ENCODE measurements at regions not wholly inside any gene's neighbourhood (a gene's known extent, or its start where the extent isn't known, plus 50 kb on each side); places are given as distances from the start of the nearest gene placed in this dataset.

DNA sequence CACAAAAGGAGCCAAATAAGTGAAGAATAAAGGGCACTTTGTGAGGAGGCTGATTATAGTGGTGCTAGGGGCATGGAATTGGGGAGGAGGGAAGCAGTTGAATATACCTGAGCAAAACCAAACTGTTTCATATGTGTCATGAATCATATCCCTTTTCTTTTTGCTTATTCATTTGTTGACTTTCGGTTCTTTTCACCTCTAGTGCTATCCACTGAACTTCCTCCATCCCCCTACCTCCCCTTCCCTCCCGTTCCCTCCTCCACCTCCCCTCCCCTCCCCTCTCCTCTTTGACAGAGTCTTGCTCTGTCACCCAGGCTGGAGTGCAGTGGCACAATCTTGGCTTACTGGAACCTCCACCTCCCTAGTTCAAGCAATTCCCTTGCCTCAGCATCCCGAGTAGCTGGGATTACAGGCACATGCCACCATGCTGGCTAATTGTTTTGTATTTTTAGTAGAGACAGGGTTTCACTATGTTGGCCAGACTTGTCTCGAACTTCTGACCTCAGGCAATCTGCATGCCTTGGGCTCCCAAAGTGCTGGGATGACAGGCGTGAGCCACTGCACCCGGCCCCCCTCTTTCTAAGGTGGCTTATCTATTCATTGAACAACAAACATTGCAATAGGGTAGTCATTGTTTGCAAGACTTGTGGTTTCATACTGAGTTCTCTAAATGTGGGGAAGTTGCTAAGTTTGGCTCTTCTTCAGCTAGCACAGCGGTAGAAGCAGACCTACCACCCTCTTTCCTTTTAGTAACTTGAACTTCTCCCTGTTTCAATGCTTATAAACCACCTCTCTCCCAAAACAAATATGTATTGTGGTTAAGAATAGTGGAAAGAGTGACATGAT lies 150.4 kb upstream of the PRPS1L1 start:
- TF ChIP-seq, protein P1, sequence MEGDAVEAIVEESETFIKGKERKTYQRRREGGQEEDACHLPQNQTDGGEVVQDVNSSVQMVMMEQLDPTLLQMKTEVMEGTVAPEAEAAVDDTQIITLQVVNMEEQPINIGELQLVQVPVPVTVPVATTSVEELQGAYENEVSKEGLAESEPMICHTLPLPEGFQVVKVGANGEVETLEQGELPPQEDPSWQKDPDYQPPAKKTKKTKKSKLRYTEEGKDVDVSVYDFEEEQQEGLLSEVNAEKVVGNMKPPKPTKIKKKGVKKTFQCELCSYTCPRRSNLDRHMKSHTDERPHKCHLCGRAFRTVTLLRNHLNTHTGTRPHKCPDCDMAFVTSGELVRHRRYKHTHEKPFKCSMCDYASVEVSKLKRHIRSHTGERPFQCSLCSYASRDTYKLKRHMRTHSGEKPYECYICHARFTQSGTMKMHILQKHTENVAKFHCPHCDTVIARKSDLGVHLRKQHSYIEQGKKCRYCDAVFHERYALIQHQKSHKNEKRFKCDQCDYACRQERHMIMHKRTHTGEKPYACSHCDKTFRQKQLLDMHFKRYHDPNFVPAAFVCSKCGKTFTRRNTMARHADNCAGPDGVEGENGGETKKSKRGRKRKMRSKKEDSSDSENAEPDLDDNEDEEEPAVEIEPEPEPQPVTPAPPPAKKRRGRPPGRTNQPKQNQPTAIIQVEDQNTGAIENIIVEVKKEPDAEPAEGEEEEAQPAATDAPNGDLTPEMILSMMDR (conservative IDR thresholded peaks at IDR 0.05 in 1 of 2, IDR thresholded peaks at IDR 0.05 in 1 of 2; ENCODE audit: extremely low read depth in 1 of 2, insufficient read depth in 1 of 2, low read depth in 1 of 2, low read length in 2 of 2): no peak
- no peak for TF ChIP-seq EZH2 (IDR thresholded peaks at IDR 0.05; ENCODE audit: borderline replicate concordance, low read length)
